Erythroblast (primary cell): ENCODE measurements at regions not wholly inside any gene's neighbourhood (a gene's known extent, or its start where the extent isn't known, plus 50 kb on each side); places are given as distances from the start of the nearest gene placed in this dataset.

Experiments
- DNase-seq, 2 experiments: peaks; one replicate each; lab custom pipeline; 2025; lab: John Stamatoyannopoulos, UW
- GATA1 ChIP-seq: IDR thresholded peaks from 2 replicates; pipeline ENCODE4 v1.6.1; 2011; ENCODE audit warnings: low read depth, mild to moderate bottlenecking, control low read depth, low read length, moderate library complexity
- POLR2A ChIP-seq: IDR thresholded peaks from 2 replicates; pipeline ENCODE4 v1.6.1; 2011; ENCODE audit warnings: mild to moderate bottlenecking, low read length

- TF ChIP-seq POLR2A, result no peak
- TF ChIP-seq GATA1, result no peak
- DNase-seq, result no peak
Observed at GRCh38 chr2:180227461-180227860, 220.4 kb upstream of the CWC22 start.

GRCh38 chr2:180225118-180225517 is 218.0 kb upstream of the CWC22 start:
- TF ChIP-seq POLR2A (no peak), GATA1 (no peak)
- no peak for DNase-seq

GRCh38 chr2:180222644-180223043 is 215.5 kb upstream of the CWC22 start:
- DNase-seq, result no peak
- TF ChIP-seq POLR2A (no peak), GATA1 (no peak)

GRCh38 chr2:180219491-180219890 is 212.4 kb upstream of the CWC22 start:
- no peak for DNase-seq
- TF ChIP-seq POLR2A (no peak), GATA1 (no peak)

DNA sequence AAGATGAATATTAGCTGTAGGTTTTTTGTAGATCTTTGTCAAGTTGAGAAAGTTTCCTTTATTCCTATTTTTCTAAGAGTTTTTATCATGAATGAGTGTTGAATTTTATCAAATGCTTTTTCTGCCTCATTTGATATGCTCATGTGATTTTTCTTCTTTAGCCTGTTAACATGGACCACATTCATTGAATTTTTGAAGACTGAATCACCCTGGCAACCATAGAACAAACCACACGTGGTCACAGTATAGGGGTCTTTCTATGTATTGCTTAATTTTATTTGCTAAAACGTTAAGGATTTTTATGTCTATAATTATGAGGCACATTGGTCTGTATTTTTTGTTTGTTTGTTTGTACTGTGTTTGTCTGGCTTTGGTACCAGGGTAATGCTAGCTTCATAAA is 201.7 kb upstream of the CWC22 start:
- DNase-seq, result no peak
- no peak for TF ChIP-seq POLR2A

DNA sequence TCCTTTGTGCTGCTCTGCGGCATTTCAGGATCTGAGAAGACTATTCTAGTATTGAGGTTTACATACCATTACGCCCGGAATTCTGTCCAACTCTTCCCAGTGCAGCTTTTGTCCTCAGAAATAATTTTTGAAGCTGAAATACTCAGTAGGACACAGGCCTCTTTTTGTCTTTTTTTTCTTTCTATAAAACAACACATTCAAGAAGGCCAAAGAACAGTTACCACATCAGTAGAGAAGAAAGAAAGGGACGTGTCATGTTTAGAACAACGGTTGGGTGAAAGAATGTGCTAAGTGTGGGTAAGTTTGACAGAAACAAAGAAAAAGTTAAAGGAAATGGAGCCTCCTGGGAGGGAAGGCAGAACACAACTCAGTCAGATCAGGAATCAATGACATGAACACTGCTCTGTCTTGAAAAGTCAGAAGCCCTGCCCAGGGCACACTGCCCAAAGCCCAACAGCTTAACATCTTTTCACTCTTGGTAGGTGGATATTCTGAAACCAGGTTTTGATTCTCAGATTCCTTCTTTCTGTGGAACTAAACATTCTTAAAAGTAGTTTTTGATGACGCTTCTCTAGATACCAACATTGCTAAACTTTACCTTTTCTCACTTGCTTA is 198.6 kb upstream of the CWC22 start:
- TF ChIP-seq GATA1, result no peak
- TF ChIP-seq POLR2A, result no peak
- no peak for DNase-seq

- no peak for DNase-seq
- no peak for TF ChIP-seq POLR2A
- TF ChIP-seq GATA1, result no peak
Observed at GRCh38 chr2:180203972-180204371, 196.9 kb upstream of the CWC22 start.

DNA sequence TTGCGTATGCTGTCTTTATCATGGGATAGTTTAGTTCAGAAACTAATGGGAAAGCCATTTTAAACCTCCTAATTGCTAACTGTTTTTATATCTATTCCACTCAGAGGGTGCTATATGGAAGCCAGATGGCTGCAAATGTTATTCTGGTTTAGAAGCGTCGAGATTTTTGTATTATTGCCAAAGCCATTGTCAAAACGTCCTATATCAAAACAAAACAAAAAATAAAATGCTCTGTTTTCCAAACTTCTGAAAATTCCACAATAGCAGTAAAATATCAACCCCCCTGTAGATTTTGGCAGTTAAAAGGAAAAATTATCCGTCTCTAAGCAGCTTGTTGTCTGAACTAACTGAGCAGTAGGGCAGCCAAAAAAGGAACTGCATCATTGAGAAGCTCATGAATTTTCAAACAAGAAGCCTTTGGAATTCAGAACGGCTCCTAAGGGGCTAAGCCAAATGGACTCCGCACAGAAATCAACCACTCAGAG is 195.4 kb upstream of the CWC22 start:
- TF ChIP-seq POLR2A, result no peak
- TF ChIP-seq GATA1, result no peak
- no peak for DNase-seq

GRCh38 chr2:180196419-180196977 is 189.4 kb upstream of the CWC22 start:
- TF ChIP-seq GATA1 (no peak), POLR2A (no peak)
- no peak for DNase-seq

- no peak for TF ChIP-seq POLR2A
- TF ChIP-seq GATA1, result no peak
- DNase-seq, result no peak
Observed at GRCh38 chr2:180195847-180196246, 188.8 kb upstream of the CWC22 start.

DNA sequence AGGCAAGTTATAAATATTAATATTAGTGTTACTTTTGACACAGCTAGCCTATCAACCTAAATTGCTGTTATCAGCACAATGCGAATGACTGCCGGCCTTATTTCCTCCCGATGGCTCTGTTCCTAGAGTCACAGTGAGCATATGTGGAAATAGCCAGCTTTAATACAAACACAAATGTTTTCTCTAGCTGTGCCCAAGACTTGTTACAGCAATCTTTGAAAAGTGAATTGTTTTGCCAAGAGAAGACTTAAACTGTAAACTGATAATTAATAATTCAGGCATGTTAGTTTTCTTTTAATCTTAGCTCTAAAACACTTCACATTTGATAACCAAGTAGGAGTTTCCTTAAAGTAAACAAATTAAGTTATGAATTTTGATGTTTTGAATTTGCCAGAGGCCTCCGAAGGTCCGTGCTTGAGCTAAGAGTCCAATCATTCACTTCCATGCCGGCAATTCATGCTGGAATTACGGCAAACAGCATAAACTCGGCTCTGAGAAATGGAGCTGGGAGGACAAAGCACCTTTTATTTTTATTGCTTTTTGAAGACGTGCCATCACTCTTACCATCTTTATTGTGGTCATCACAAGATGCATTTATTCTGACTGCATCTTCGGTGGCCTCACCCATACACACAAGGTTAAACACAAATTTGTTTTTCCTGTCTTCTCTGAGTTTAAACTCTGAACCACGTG is 184.5 kb upstream of the CWC22 start:
- DNase-seq, result no peak
- TF ChIP-seq GATA1, result no peak
- no peak for TF ChIP-seq POLR2A

DNA sequence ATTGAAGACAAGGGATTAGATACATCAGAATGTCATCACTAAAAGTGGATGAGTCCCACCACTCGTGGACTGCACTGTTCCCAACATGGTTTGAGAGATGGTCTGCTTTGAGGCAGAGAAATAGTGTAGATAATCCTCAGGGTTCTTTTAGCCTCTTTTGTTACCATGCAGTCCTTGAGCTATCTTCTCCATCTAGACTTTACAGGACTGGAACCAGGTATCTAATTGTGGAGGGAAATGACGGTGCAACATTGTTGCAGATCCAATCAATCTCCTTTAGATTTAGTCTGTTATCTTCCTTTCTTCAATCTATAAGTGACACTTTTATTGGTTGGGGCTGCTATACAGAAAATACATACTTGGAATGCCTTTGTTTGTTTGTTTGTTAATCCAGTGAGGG is 183.8 kb upstream of the CWC22 start:
- TF ChIP-seq POLR2A, result no peak
- no peak for TF ChIP-seq GATA1
- DNase-seq, result no peak

DNA sequence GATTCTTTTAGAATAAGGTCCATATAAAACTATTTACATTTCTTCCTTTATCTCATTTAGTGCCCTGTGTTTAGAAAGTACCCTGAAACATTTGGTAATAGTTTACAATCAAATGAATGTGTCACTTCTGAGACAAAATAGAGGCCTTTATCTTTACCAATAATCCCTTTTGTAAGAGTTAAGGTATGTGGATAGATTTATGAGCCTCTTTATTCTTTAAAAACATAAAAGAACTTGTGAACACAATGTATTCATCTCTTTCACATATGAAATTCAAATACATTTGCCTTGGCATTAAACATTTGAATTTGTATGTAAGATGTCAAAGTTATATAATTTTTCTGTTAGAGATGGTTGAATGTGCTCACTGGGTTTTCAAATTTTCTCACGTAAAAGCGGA is 180.5 kb upstream of the CWC22 start:
- no peak for DNase-seq
- no peak for TF ChIP-seq POLR2A
- no peak for TF ChIP-seq GATA1

DNA sequence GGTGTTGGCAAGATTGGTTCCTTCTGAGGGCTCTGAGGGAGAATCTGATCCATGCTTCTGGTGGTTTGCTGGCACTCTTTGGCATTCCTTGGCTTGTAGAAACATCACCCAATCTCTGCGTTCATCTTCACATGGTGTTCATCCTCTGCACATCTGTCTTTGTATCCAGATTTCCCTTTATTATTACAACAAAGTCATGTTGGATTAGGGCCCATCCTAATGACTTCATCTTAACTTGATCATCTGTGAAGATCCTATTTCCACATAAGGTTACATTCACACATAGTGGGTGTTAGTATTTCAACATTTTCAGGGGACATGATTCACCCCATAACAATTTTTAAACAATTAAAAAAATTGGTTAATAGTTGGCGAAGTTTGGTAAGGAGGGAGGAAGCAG is 177.4 kb upstream of the CWC22 start:
- no peak for DNase-seq

More for the DNA sequence above, 177.4 kb upstream of the CWC22 start:
- no peak for TF ChIP-seq GATA1
